GM10248 (cell line): ENCODE measurements at regions not wholly inside any gene's neighbourhood (a gene's known extent, or its start where the extent isn't known, plus 50 kb on each side); places are given as distances from the start of the nearest gene placed in this dataset.

ENCODE experiments used
- CTCF ChIA-PET: fragments of 300-600 bp; sonication (Branson Sonifier 250); formaldehyde crosslinking; extraction: SDS; loops from one replicate; lab custom pipeline; 2021; ENCODE audit warnings: antibody characterized with exemption; lab: Yijun Ruan, JAX
- POLR2A ChIA-PET: fragments of 350-650 bp; sonication (Branson Sonifier 250); formaldehyde crosslinking; extraction: SDS; loops from one replicate; lab custom pipeline; 2020; ENCODE audit warnings: antibody characterized with exemption; lab: Yijun Ruan, JAX
- DNase-seq: peaks from one replicate; pipeline ENCODE4 v3.0.0; 2012; ENCODE audit errors: extremely low spot score
- CTCF ChIP-seq: IDR thresholded peaks from 2 replicates; pipeline ENCODE4 v1.5.1; 2012; ENCODE audit warnings: mild to moderate bottlenecking, low read depth; ENCODE audit errors: extremely low read depth, missing control alignments, control extremely low read depth

- no peak for DNase-seq
- no peak for TF ChIP-seq CTCF
- CTCF ChIA-PET, result no interaction called here
- POLR2A ChIA-PET, result no interaction called here
Measured at GRCh38 chr2:195590861-195591205, 66.2 kb upstream of the SLC39A10 start.

GRCh38 chr2:195590199-195590860 lies 66.7 kb upstream of the SLC39A10 start:
- ChIA-PET CTCF (interaction anchor here (0.9 to 1.6 kb wide), 2 partner anchors 17 to 70 kb away, joined by 3 to 4 read pairs; no protein-coding TSS in a partner anchor), POLR2A (no interaction called here)
- no peak for TF ChIP-seq CTCF
- no peak for DNase-seq

GRCh38 chr2:195587966-195588365 lies 69.1 kb upstream of the SLC39A10 start:
- POLR2A ChIA-PET, result no interaction called here
- no peak for DNase-seq
- no peak for TF ChIP-seq CTCF
- CTCF ChIA-PET, result interaction anchor here (3.7 kb wide), 1 partner anchor 12 kb away, joined by 17 read pairs; no protein-coding TSS in a partner anchor

GRCh38 chr2:195586062-195586714 lies 70.8 kb upstream of the SLC39A10 start:
- CTCF ChIA-PET, result interaction anchor here (1.0 to 3.7 kb wide), 5 partner anchors 9 to 74 kb away, joined by 3 to 17 read pairs (median 4); no protein-coding TSS in a partner anchor
- no peak for DNase-seq
- no peak for TF ChIP-seq CTCF
- POLR2A ChIA-PET, result no interaction called here

- POLR2A ChIA-PET, result no interaction called here
- no peak for DNase-seq
- CTCF ChIA-PET, result interaction anchor here (0.8 to 1.0 kb wide), 4 partner anchors 12 to 78 kb away, joined by 3 read pairs; no protein-coding TSS in a partner anchor
- no peak for TF ChIP-seq CTCF
Measured at GRCh38 chr2:195582188-195582587, 74.8 kb upstream of the SLC39A10 start.

GRCh38 chr2:195579776-195580555 lies 77.1 kb upstream of the SLC39A10 start:
- DNase-seq, result no peak
- ChIA-PET CTCF (interaction anchor here (1.0 to 1.1 kb wide), 2 partner anchors 9 to 39 kb away, joined by 3 read pairs; no protein-coding TSS in a partner anchor), POLR2A (no interaction called here)
- no peak for TF ChIP-seq CTCF
